HAP-1 (cell line): ENCODE measurements at regions not wholly inside any gene's neighbourhood (a gene's known extent, or its start where the extent isn't known, plus 50 kb on each side); places are given as distances from the start of the nearest gene placed in this dataset.
"Not testable (repeated sequence)": the region's sequence is repeated elsewhere in the genome, so short reads cannot be mapped to it uniquely, and the experiment has no call there.

ENCODE experiments used
- DNase-seq, 2 experiments: peaks; one replicate each; pipeline ENCODE4 v3.0.0-alpha.2; 2016 to 2020; ENCODE audit warnings: low spot score in 2 of 2
- H3K27me3 ChIP-seq: fragments of 250-450 bp; sonication (Bioruptor Pico); 2 replicates; pipeline ENCODE4 v1.5.1; 2020; ENCODE audit warnings: low read depth, mild to moderate bottlenecking, moderate library complexity
- H3K36me3 ChIP-seq: fragments of 250-450 bp; sonication (Bioruptor Pico); replicated peaks from 2 replicates; pipeline ENCODE4 v1.5.1; 2020; ENCODE audit warnings: mild to moderate bottlenecking
- H3K4me1 ChIP-seq: fragments of 250-450 bp; sonication (Bioruptor Pico); 2 replicates; pipeline ENCODE4 v1.5.1; 2020; ENCODE audit warnings: mild to moderate bottlenecking
- H3K4me3 ChIP-seq: fragments of 250-450 bp; sonication (Bioruptor Pico); 2 replicates; pipeline ENCODE4 v1.5.1; 2020; ENCODE audit warnings: mild to moderate bottlenecking, moderate library complexity
- H3K9me3 ChIP-seq: fragments of 250-450 bp; sonication (Bioruptor Pico); 2 replicates; pipeline ENCODE4 v1.5.1; 2020; ENCODE audit warnings: mild to moderate bottlenecking, moderate library complexity
- in situ Hi-C: fragments of 300-500 bp; cut with MboI; formaldehyde crosslinking; loops from 3 replicates; pipeline ENCODE4 v1.14.3; 2020; ENCODE audit warnings: low sequenced_read_pairs, inconsistent platforms, mixed read lengths

DNA sequence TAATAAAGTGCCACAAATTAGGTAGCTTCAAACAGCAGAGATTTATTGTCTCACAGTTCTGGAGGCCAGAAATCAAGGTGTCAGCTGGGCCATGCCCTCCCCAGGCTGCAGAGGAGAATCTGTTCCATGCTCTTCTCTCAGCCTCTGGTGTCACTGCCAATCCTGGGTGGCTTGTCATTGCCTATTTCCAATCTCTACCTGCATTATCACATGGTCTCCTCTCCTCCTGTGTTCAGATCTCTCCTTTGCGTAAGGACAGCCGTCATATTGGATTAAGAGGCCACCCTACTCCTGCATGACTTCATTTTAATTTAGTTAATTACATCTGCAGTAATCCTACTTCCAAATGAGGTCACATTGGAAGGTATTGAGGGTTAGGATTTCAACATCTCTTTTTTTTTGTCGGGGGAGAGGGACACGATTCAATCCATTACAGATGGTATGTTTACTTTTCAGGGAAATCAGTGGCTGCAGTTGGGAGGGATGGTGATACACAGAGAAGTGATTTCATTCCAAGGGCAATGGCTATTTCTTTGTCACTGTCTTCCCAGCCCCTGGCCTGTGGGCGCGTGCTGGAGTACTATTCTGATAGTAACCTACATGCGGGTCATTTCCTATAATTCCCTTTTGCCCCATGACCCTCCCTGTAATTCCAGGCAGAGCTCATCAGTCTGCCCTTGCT lies 169.4 kb downstream of the MINAR1 start:
- Histone ChIP-seq H3K36me3 (no peaks in the 10 kb centered on the region), H3K4me1 (no peaks in the 10 kb centered on the region), H3K9me3 (no peaks in the 10 kb centered on the region), H3K27me3 (peaks cover 14% of the 10 kb centered on the region), H3K4me3 (no peak overlapping the region)
- in situ Hi-C loops = no loop called here
- DNase-seq = no peak

DNA sequence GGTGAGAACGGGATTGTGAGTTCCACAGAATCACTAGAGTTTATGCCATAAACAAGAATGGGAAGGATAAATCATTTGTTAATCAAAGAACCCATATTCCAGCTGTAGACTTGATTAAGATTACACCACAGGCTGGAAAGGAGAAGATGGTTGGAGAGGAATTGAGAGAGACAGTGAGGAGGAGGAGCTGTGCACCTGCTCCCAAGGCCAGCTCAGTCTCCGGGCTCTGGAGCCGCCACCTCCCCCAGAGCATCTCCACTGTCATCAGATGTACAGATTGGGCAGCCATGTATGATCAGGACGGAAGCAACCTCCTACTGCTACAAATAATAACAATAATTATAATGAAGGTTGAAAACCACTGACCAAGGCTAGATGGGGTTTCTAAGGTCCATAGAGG lies 170.0 kb downstream of the MINAR1 start:
- peaks cover 14% of the 10 kb centered on the region for H3K27me3 ChIP-seq
- no peak overlapping the region for H3K4me3 ChIP-seq
- DNase-seq = no peak
- H3K36me3 ChIP-seq = no peaks in the 10 kb centered on the region
- in situ Hi-C loops = no loop called here
- no peaks in the 10 kb centered on the region for H3K4me1 ChIP-seq
- H3K9me3 ChIP-seq = no peaks in the 10 kb centered on the region

DNA sequence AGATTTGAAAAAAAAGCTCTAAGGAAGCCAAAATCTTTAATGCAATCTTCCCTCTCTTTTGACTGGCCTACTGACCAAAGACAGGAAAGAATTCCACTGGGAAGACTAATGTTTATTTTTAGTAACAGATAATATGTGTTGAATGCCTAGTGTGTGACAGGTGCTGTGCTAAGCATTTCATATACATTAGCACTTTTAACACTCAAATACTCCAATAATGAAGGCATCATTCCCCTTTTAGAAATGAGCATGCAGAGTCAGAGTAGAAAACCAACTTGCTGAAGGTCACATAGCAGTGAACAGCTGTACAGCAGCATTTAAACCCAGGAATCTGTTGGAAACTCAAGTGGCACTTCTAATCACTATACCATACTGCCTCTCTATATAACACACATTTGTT lies 170.6 kb downstream of the MINAR1 start:
- H3K4me3 ChIP-seq = no peak overlapping the region
- no peak for DNase-seq
- H3K27me3 ChIP-seq = peaks cover 14% of the 10 kb centered on the region
- H3K4me1 ChIP-seq = no peaks in the 10 kb centered on the region
- no peaks in the 10 kb centered on the region for H3K9me3 ChIP-seq
- no peaks in the 10 kb centered on the region for H3K36me3 ChIP-seq
- in situ Hi-C loops = no loop called here

DNA sequence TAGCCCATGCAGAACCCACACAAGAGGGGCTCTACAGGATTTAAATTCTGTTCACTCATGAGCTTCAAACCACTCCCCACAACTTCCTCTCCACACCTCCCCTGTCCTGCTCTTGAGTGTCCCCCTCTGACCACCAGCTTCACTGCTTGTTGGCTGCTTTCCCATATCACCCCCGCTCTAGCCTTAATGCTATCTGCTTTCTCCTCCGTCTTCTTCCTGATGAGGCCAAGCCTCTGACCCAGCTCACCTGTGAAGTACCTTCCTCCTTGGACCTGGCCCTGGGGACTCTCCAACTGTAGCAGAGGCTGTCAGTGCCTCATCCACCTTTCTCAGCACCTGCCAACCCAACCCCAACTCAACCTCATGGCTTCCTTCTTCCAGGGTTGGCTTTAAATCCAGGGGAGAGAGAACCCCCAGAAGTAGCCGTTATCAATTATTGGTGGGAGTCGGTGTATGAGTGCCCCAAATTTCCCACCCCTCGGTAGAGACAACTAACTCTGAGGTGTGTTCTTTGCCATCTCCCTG lies 174.8 kb downstream of the MINAR1 start:
- in situ Hi-C loops = no loop called here
- Histone ChIP-seq H3K4me1 (no peaks in the 10 kb centered on the region), H3K9me3 (no peaks in the 10 kb centered on the region), H3K4me3 (no peak overlapping the region), H3K36me3 (no peaks in the 10 kb centered on the region), H3K27me3 (peaks cover 17% of the 10 kb centered on the region)
- DNase-seq = no peak

DNA sequence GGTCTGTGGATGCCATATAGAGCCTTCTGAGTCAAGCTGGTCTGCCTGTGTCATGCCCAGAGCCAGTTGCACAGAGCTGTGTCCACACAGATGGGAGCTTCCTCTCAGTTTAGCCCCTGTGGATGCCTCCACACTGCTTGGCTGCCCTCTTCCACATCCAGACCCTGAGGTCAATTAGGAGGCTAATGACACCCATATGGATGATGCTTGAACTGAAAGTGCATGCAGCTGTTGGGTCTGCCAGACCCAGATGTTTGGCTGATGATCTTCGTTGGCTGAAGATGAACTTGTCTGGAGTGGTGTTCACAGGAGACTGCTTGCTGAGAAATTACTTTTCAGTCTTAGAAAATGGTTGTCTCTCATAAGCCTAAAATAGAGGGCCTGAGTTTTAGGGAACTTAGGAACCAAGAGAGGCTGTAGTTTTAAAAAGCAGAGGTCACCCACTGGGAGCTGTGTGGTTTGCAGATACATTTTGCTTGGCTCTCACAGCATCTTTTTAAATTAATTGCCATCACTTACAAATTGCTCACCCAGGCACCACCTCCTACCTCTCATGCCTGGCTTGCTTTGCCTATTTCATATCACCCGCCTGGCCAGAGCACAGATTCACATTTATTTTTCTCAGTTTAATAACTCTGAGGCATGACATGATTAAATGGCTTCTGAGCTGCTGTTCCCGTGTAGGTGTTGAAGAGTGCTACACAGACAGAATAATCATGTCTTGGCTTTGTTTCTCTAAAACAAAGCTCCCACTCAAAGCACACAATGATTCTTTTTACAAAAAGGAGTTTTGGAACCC lies 176.1 kb downstream of the MINAR1 start:
- no peaks in the 10 kb centered on the region for H3K36me3 ChIP-seq
- no peak overlapping the region for H3K4me3 ChIP-seq
- in situ Hi-C loops = no loop called here
- H3K9me3 ChIP-seq = no peaks in the 10 kb centered on the region
- no peak for DNase-seq
- peaks cover 20% of the 10 kb centered on the region for H3K27me3 ChIP-seq
- no peaks in the 10 kb centered on the region for H3K4me1 ChIP-seq

DNA sequence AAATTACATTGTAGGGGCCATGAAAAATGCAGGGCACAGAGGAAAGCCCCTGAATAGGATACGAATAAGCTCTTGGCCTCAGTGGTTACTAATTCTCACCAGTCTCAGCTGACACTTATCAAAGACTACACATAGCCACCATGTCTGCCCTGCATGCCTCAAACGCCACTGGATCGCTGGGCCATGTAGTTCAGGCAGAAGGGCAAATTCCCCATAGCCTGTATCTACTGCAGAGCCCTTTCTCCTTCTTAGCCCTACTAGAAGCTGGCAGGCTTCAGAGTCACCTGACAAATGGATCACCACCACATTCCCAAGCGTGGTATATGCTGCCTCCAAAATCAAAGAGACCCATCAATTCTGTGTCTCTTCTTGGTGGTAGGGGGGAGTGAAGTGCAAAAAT lies 177.4 kb downstream of the MINAR1 start:
- Histone ChIP-seq H3K9me3 (no peaks in the 10 kb centered on the region), H3K27me3 (peaks cover 17% of the 10 kb centered on the region), H3K4me1 (no peaks in the 10 kb centered on the region), H3K4me3 (no peak overlapping the region), H3K36me3 (no peaks in the 10 kb centered on the region)
- in situ Hi-C loops = no loop called here
- no peak for DNase-seq

DNA sequence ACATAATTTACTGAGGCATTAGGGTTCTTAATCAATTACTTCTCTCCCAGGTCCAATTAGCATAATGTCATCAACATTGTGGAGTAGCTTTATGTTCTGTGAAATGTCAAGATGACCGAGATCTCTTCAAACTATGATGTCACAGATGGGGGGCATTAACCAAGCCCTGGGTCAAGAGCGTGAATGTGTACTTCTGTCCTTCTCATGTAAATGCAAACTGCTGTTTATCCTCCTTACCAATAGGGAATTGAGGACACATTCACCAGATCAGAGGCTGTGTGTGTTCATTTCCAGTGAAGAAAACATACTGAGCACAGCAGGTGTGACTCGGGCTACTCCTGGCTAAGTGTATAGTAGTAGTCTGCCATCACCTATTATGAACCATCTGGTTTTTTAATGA lies 177.9 kb downstream of the MINAR1 start:
- H3K36me3 ChIP-seq = no peaks in the 10 kb centered on the region
- H3K4me1 ChIP-seq = no peaks in the 10 kb centered on the region
- in situ Hi-C loops = no loop called here
- no peak overlapping the region for H3K4me3 ChIP-seq
- no peaks in the 10 kb centered on the region for H3K9me3 ChIP-seq
- peaks cover 20% of the 10 kb centered on the region for H3K27me3 ChIP-seq
- DNase-seq = no peak

DNA sequence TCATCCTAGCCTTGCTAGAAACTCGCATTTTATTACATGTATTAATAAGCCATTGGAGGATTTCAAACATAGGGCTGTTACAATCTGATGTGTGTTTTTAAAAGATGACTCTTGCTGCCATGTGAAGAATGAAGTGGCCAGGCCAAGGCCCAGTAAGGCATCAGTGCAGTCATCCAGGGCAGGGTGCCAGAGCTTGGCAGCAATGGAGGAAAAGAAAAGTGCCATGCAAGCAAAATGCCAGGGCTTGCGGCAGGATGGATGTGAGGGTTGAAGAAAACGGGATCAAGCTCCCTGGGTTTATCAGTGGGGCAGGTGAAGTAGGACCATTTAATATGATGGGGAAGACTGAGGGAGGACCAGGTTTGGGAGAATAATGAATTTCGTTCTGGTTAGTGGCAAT lies 183.6 kb downstream of the MINAR1 start:
- DNase-seq = no peak
- H3K4me3 ChIP-seq = no peak overlapping the region
- in situ Hi-C loops = no loop called here
- H3K27me3 ChIP-seq = peaks cover 13% of the 10 kb centered on the region
- no peaks in the 10 kb centered on the region for H3K4me1 ChIP-seq
- H3K36me3 ChIP-seq = no peaks in the 10 kb centered on the region
- no peaks in the 10 kb centered on the region for H3K9me3 ChIP-seq

DNA sequence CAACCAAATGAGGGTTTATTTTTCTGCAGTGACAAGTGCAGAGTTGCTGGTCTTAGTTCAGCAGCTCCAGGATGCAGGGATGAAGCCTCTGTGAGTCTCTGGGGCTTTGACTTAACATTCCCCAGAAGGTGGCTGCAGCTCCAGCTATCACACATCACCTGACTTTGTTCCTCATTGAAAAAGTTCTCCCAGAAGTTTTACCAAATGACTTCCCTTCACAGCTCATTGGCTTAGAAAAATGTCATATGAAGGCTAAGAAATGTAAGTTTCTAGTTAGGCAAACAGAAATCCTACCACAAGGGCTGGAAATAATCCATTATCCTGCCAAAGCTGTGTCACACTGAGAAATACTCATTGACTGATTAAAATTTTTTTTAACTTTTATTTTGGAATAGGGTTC lies 184.9 kb downstream of the MINAR1 start:
- peaks cover 10% of the 10 kb centered on the region; the same call in 1 of the 2 replicates for H3K27me3 ChIP-seq
- in situ Hi-C loops = no loop called here
- no peaks in the 10 kb centered on the region for H3K4me1 ChIP-seq
- no peak for DNase-seq
- H3K4me3 ChIP-seq = no peak overlapping the region
- no peaks in the 10 kb centered on the region for H3K9me3 ChIP-seq
- no peaks in the 10 kb centered on the region for H3K36me3 ChIP-seq

DNA sequence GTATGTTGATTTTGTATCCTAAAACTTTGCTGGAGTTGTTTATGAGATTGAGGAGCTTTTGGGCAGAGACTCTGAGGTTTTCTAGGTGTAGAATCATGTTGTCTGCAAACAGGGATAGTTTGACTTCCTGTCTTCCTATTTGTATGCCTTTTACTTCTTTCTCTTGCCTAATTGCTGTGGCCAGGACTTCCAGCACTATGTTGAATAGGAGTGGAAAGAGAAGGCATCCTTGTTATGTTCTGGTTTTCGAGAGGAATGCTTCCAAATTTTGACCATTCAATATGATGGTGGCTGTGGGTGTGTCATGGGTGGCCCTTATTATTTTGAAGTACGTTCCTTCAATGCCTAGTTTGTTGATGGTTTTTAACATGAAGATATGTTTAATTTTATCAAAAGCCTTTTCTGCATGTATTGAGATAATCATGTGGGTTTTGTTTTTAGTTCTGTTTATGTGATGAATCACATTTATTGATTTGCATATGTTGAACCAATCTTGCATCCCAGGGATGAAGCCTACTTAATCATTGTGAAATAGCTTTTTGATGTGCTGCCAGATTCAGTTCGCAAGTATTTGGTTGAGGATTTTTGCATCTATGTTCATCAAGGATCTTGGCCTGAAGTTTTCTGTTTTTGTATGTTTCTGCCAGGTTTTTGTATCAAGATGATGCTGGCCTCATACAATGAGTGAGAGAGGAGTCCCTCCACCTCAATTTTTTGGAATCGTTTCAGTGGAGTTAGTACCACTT lies 188.1 kb downstream of the MINAR1 start:
- Histone ChIP-seq H3K9me3 (no peaks in the 10 kb centered on the region), H3K36me3 (no peaks in the 10 kb centered on the region), H3K4me1 (no peaks in the 10 kb centered on the region), H3K4me3 (no peak overlapping the region), H3K27me3 (peaks cover 3% of the 10 kb centered on the region; the same call in 1 of the 2 replicates)
- no peak for DNase-seq
- in situ Hi-C loops = no loop called here

DNA sequence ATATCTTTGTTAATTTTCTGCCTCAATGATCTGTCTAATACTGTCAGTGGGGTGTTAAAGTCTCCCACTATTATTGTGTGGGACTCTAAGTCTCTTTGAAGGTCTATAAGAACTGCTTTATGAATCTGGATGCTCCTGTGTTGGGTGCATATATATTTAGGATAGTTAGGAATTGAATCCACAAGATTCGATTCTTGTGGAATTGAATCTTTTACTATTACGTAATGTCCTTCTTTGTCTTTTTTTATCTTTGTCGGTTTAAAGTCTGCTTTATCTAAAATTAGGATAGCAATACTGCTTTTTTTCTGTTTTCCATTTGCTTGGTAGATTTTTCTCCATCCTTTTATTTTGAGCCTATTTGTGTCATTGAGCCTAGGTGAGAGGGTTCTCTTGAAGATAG lies 189.7 kb downstream of the MINAR1 start:
- H3K4me3 ChIP-seq, H3K27me3 ChIP-seq, H3K36me3 ChIP-seq, H3K9me3 ChIP-seq, DNase-seq, H3K4me1 ChIP-seq, in situ Hi-C loops: not testable (repeated sequence)

DNA sequence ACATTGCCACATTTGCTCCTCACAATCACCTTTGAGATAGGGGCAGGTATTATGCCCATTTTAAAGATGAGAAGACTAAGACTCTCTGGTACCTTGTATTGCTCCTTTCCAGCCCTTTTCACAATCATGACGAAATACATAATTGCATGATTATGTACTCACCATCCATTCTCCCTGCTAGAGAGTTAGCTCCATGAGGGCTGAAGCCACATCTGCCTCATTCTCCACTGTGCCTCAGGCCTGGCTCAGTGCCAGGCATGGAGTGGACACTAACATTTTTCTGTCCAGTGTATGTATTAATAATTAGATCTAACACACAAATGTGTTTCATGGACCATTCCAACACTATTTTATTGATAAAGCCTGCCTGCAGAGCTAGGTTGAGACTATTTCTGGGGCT lies 191.4 kb downstream of the MINAR1 start:
- no peak overlapping the region for H3K4me3 ChIP-seq
- no peaks in the 10 kb centered on the region; the same call in 1 of the 2 replicates for H3K27me3 ChIP-seq
- no peak for DNase-seq
- no peaks in the 10 kb centered on the region for H3K36me3 ChIP-seq
- no peaks in the 10 kb centered on the region for H3K4me1 ChIP-seq
- in situ Hi-C loops = no loop called here
- H3K9me3 ChIP-seq = no peaks in the 10 kb centered on the region

DNA sequence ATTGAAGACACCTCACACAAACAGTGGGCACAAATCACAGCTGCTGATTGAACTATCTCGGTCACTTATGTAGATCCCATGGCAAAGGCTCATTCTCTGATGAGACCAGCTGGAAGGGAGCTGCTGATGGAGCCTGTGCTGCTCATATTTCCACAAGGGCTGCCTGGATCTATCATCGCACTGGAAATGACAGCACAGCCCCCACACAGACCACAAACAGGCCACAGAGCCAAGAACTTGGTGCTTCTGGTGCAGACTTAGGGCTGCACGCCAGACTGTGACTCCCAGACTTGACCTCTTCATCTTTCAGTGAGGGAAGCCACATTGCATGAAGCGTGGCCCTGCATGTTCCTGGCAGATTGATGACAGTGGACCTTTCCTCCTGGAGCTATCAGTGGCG lies 197.6 kb downstream of the MINAR1 start:
- Histone ChIP-seq H3K36me3 (no peaks in the 10 kb centered on the region), H3K4me1 (no peaks in the 10 kb centered on the region), H3K27me3 (peaks cover 7% of the 10 kb centered on the region; the same call in 1 of the 2 replicates), H3K4me3 (no peak overlapping the region), H3K9me3 (no peaks in the 10 kb centered on the region)
- no peak for DNase-seq
- in situ Hi-C loops = no loop called here

DNA sequence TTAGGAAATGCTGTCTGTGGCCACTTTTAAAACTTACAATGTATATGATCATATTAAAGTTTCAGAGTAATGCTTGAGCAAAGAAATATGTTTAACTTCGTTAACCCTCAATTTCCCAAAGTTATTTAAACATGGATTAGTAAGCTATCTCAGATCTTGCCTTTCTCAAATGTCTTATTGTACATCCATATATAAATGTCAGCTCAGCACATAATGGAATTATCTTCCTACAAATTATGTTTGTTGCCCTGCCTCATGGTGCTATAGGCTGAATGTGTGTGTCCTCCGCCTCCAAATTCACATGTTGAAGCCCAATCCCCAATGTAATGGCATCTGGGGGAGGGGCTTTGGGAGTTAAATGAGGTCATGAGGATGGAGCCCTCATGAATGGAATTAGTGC lies 200.3 kb downstream of the MINAR1 start:
- H3K4me1 ChIP-seq = no peaks in the 10 kb centered on the region
- H3K9me3 ChIP-seq = no peaks in the 10 kb centered on the region
- peaks cover 7% of the 10 kb centered on the region; the same call in 1 of the 2 replicates for H3K27me3 ChIP-seq
- in situ Hi-C loops = no loop called here
- no peak overlapping the region for H3K4me3 ChIP-seq
- DNase-seq = no peak
- H3K36me3 ChIP-seq = no peaks in the 10 kb centered on the region
